ENCODE measurements at regions not wholly inside any gene's neighbourhood (a gene's known extent, or its start where the extent isn't known, plus 50 kb on each side); places are given as distances from the start of the nearest gene placed in this dataset.
"Not testable (repeated sequence)": the region's sequence is repeated elsewhere in the genome, so short reads cannot be mapped to it uniquely, and the experiment has no call there.

GRCh38 chr2:216956820-216957493, 97.1 kb upstream of the TNP1 start:
- DNase-seq, result no peak

- no peak for DNase-seq
Measured at GRCh38 chr2:216951171-216951570, 91.3 kb upstream of the TNP1 start.

- DNase-seq, result no peak
Measured at GRCh38 chr2:216950547-216950946, 90.7 kb upstream of the TNP1 start.

- no peak for DNase-seq
Measured at GRCh38 chr2:216949700-216950413, 90.0 kb upstream of the TNP1 start.

GRCh38 chr2:216947055-216947454, 87.2 kb upstream of the TNP1 start:
- DNase-seq, result no peak

GRCh38 chr2:216944733-216945132, 84.9 kb upstream of the TNP1 start:
- DNase-seq, result no peak

GRCh38 chr2:216943109-216943508, 83.2 kb upstream of the TNP1 start:
- DNase-seq, result no peak

GRCh38 chr2:216942465-216942864, 82.6 kb upstream of the TNP1 start:
- no peak for DNase-seq

GRCh38 chr2:216942016-216942415, 82.2 kb upstream of the TNP1 start:
- DNase-seq, result no peak

- no peak for DNase-seq
Measured at GRCh38 chr2:216936954-216937357, 77.1 kb upstream of the TNP1 start.

- DNase-seq, result no peak
Measured at GRCh38 chr2:216934623-216935022, 74.8 kb upstream of the TNP1 start.

GRCh38 chr2:216934151-216934550, 74.3 kb upstream of the TNP1 start:
- no peak for DNase-seq

- no peak for DNase-seq
Measured at GRCh38 chr2:216932863-216933548, 73.1 kb upstream of the TNP1 start.

- no peak for DNase-seq
Measured at GRCh38 chr2:216932113-216932862, 72.4 kb upstream of the TNP1 start.

GRCh38 chr2:216930716-216931115, 70.9 kb upstream of the TNP1 start:
- DNase-seq, result no peak

GRCh38 chr2:216929338-216929737, 69.5 kb upstream of the TNP1 start:
- not testable (repeated sequence) for DNase-seq

- DNase-seq, result no peak
Measured at GRCh38 chr2:216927163-216927562, 67.3 kb upstream of the TNP1 start.

- no peak for DNase-seq
Measured at GRCh38 chr2:216925636-216926366, 65.9 kb upstream of the TNP1 start.

- no peak for DNase-seq
Measured at GRCh38 chr2:216925006-216925405, 65.1 kb upstream of the TNP1 start.

GRCh38 chr2:216923706-216924105, 63.8 kb upstream of the TNP1 start:
- no peak for DNase-seq

- DNase-seq, result no peak
Measured at GRCh38 chr2:216922175-216922780, 62.4 kb upstream of the TNP1 start.

GRCh38 chr2:216920937-216921456, 61.1 kb upstream of the TNP1 start:
- no peak for DNase-seq

All from NCI-H2081 (cell line).